ENCODE measurements at regions not wholly inside any gene's neighbourhood (a gene's known extent, or its start where the extent isn't known, plus 50 kb on each side); places are given as distances from the start of the nearest gene placed in this dataset.

GRCh38 chr13:22482496-22483000 is 698.2 kb upstream of the SGCG start:
- DNase-seq = no peak
- H3K27ac Mint-ChIP-seq = no peak overlapping the region
- peaks cover 9% of the 10 kb centered on the region for H3K36me3 Mint-ChIP-seq (ENCODE audit: low read depth)
- H3K4me1 Mint-ChIP-seq = peaks cover 14% of the 10 kb centered on the region
- TF ChIP-seq CTCF (IDR thresholded peaks at IDR 0.05) = no peak
- H3K4me3 Mint-ChIP-seq = no peak overlapping the region
- H3K9me3 Mint-ChIP-seq = peaks cover 24% of the 10 kb centered on the region
- H3K27me3 Mint-ChIP-seq (ENCODE audit: low read depth, poor library complexity) = no peaks in the 10 kb centered on the region

DNA sequence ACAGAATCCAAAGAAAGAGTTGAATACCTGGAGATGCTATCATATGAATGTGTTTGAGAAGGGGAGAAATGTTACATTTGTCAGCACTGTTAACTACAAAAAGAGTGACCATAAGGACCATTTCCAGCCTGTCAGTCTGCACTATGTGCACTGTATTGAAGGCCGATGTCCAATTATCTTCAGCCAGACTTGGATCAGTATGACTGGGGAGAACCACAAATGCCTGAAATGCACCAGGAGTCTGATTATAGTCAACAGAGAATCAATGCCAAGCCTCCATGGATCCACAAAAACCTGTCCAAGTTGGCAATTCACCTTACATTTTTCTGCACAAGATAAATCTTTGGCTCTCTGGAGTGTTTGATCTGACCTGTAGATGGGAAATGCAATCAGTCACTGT is 697.5 kb upstream of the SGCG start:
- H3K4me3 Mint-ChIP-seq = no peak overlapping the region
- no peak for DNase-seq
- TF ChIP-seq CTCF (IDR thresholded peaks at IDR 0.05) = no peak
- H3K27ac Mint-ChIP-seq = no peak overlapping the region
- peaks cover 8% of the 10 kb centered on the region for H3K36me3 Mint-ChIP-seq (ENCODE audit: low read depth)
- peaks cover 22% of the 10 kb centered on the region for H3K9me3 Mint-ChIP-seq
- H3K4me1 Mint-ChIP-seq = peaks cover 14% of the 10 kb centered on the region
- H3K27me3 Mint-ChIP-seq (ENCODE audit: low read depth, poor library complexity) = no peaks in the 10 kb centered on the region

- DNase-seq = no peak
- Mint-ChIP-seq H3K4me1 (peaks cover 14% of the 10 kb centered on the region), H3K27ac (no peak overlapping the region), H3K4me3 (no peak overlapping the region), H3K36me3 (ENCODE audit: low read depth) (peaks cover 1% of the 10 kb centered on the region), H3K27me3 (ENCODE audit: low read depth, poor library complexity) (no peaks in the 10 kb centered on the region), H3K9me3 (peaks cover 23% of the 10 kb centered on the region)
- no peak for TF ChIP-seq CTCF (IDR thresholded peaks at IDR 0.05)
Measured at GRCh38 chr13:22486490-22486889, 694.3 kb upstream of the SGCG start.

DNA sequence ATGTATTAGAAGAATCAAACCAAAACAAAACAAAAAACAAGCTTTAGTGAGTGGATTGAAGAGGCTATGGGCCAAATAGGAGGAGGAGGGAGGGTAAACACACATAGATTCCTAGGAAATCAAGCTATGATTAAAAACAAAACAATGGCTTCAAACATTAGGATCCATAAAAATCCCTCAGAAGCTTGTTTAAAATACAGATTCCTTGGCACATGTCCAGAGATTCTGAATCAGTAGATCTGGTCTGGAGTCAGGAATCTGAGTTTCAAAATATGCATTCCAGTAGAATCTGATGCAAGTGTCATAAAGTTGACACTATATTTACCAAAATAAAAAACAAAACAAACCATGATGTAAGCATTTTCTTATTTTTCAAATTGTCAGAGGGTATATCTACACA is 692.8 kb upstream of the SGCG start:
- no peak for DNase-seq
- H3K4me3 Mint-ChIP-seq = no peak overlapping the region
- peaks cover 8% of the 10 kb centered on the region for H3K36me3 Mint-ChIP-seq (ENCODE audit: low read depth)
- TF ChIP-seq CTCF (IDR thresholded peaks at IDR 0.05) = no peak
- H3K27ac Mint-ChIP-seq = no peak overlapping the region
- peaks cover 28% of the 10 kb centered on the region for H3K9me3 Mint-ChIP-seq
- peaks cover 14% of the 10 kb centered on the region for H3K4me1 Mint-ChIP-seq
- H3K27me3 Mint-ChIP-seq (ENCODE audit: low read depth, poor library complexity) = no peaks in the 10 kb centered on the region

DNA sequence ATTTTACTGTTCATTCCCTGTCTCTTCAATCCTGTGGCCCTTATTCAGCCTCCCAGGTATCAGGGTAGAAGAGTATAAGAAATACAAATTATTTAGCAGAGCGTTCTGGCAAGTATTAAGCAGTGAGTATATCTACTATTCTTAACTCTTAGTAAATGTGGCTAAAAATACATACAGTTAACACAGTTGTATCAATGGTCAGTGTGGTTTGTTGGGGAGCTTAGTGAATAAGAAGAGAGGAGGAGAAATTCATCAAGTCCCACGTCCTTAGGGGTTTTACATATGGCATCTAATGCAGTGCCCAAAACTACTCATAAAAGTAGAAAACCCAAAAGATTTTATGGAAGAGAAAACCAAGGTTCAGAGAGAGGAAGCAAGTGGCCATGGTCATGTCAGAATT is 691.0 kb upstream of the SGCG start:
- peaks cover 8% of the 10 kb centered on the region for H3K36me3 Mint-ChIP-seq (ENCODE audit: low read depth)
- TF ChIP-seq CTCF (IDR thresholded peaks at IDR 0.05) = no peak
- H3K4me1 Mint-ChIP-seq = peaks cover 16% of the 10 kb centered on the region
- peaks cover 35% of the 10 kb centered on the region for H3K9me3 Mint-ChIP-seq
- no peak overlapping the region for H3K27ac Mint-ChIP-seq
- no peak overlapping the region for H3K4me3 Mint-ChIP-seq
- peaks cover 2% of the 10 kb centered on the region for H3K27me3 Mint-ChIP-seq (ENCODE audit: low read depth, poor library complexity)
- no peak for DNase-seq

- Mint-ChIP-seq H3K36me3 (ENCODE audit: low read depth) (peaks cover 8% of the 10 kb centered on the region), H3K27me3 (ENCODE audit: low read depth, poor library complexity) (peaks cover 3% of the 10 kb centered on the region), H3K27ac (peak overlapping the region; percentile 73), H3K9me3 (peaks cover 29% of the 10 kb centered on the region), H3K4me3 (no peak overlapping the region), H3K4me1 (peaks cover 46% of the 10 kb centered on the region)
- no peak for DNase-seq
- TF ChIP-seq CTCF (IDR thresholded peaks at IDR 0.05) = no peak
Measured at GRCh38 chr13:22495819-22496218, 685.0 kb upstream of the SGCG start.
